Right renal pelvis (tissue), 4 donors: ENCODE measurements at regions not wholly inside any gene's neighbourhood (a gene's known extent, or its start where the extent isn't known, plus 50 kb on each side); places are given as distances from the start of the nearest gene placed in this dataset.

Source experiments
- DNase-seq, 4 donors: peaks; one replicate each; pipeline ENCODE4 v3.0.0-alpha.2; 2013; ENCODE audit warnings: low read depth in 4 of 4, low spot score in 3 of 4, missing footprints in 1 of 4

GRCh38 chr7:67794544-67794943 lies 797.9 kb downstream of the TYW1 start:
- no peak for DNase-seq

DNA sequence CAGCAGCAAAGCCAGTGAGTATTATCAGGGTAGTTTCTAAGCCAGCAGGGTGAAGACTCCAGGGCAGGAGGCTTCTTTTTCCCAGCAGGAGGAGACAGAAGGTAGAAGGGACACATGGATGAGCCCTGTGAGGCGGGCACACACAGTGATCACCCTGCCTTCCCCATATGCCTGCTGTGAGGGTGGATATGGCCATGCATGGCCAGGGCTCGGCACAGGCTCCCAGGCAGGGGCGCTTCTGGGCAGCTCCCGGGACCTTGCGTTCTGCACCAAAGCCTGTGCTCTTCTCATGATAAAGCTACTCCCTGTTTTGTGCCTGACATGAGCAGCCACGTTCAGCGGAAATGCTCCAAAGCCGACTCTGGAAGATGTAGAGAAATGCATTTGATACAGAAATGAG lies 807.2 kb downstream of the TYW1 start:
- DNase-seq = no peak

DNA sequence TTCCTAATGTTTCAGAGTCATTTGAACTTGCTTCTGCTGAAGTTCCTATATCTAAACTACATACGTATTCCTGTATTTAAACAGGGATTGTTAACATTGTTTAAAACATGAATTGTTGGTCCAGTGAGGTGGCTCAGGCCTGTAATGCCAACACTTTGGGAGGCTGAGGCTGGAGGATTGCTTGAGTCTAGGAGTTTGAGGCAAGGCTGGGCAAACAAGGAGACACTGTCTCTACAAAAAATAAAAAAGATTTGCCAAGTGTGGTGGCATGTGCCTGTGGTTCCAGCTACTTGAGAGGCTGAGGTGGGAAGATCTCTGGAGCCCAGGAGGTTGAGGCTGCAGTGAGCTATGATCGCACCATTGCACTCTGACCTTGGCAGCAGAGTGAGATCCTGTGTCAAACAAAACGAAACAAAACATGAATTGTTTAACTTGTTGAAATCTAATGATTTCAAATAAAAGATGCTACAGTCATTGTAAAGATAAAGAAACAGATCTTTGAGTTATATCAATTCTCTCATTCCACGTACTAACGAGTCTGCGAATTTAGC lies 809.4 kb downstream of the TYW1 start:
- no peak for DNase-seq

GRCh38 chr7:67807826-67808225 lies 811.2 kb downstream of the TYW1 start:
- DNase-seq = no peak

DNA sequence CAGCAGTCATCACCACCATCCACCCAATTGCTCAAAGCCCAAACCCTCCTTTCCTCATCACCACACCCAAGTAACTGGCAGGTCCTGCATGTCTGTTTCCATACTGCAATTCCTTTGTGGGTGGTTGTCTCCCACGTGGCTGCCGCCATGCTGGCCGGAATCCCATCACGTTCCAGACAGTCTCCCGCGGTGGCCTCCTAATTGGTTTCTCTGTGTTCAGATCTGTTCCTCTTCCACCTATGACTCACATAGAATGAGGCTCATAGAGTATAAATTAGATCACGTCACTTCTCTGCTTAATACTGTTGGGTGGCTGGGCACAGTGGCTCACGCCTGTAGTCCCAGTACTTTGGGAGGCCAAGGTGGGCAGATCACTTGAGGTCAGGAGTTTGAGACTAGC lies 813.0 kb downstream of the TYW1 start:
- DNase-seq = no peak

- no peak for DNase-seq
Measured at GRCh38 chr7:67813621-67814292, 817.1 kb downstream of the TYW1 start.

GRCh38 chr7:67817481-67817880 lies 820.8 kb downstream of the TYW1 start:
- DNase-seq = no peak

- no peak for DNase-seq
Measured at GRCh38 chr7:67821116-67821515, 824.5 kb downstream of the TYW1 start.

DNA sequence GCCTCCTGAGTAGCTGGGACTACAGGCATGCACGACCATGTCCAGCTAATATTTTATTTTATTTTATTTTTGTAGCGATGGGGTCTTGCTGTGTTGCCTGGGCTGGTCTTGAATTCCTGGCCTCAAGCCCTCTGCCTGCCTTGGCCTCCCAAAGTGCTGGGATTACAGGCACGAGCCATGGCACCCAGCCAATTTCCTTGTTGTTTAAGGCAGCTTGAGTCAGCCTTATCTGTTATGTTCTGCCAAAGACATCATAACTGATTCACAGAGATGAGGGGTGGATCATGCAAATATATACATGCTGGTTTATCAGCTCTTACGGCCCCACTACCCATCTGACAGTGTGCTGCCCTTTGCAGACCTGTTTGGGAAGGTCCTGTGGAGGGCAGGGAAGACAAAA lies 826.7 kb downstream of the TYW1 start:
- no peak for DNase-seq

GRCh38 chr7:67825356-67825755 lies 828.7 kb downstream of the TYW1 start:
- no peak for DNase-seq

- no peak for DNase-seq
Measured at GRCh38 chr7:67841896-67842295, 845.3 kb downstream of the TYW1 start.

- DNase-seq = no peak
Measured at GRCh38 chr7:67842571-67842970, 845.9 kb downstream of the TYW1 start.

- DNase-seq = no peak
Measured at GRCh38 chr7:67843001-67843565, 846.5 kb downstream of the TYW1 start.

DNA sequence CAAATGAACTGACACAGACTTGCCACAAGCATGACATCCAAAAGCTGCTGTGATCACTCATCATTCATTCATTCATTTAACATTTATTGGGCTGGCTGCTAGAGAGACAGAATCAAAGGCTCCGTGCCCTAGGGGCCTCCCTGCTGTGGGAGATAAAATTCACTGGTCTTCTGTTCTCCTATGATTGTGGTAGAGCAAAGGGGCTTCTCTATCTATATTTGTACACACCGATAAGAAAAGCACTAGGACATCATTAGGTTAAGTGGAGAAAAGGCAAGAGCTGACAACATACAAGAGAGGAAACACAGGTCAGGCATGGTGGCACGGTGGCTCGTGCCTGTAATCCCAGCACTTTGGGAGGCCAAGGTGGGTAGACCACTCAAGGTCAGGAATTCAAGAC lies 847.0 kb downstream of the TYW1 start:
- no peak for DNase-seq

DNA sequence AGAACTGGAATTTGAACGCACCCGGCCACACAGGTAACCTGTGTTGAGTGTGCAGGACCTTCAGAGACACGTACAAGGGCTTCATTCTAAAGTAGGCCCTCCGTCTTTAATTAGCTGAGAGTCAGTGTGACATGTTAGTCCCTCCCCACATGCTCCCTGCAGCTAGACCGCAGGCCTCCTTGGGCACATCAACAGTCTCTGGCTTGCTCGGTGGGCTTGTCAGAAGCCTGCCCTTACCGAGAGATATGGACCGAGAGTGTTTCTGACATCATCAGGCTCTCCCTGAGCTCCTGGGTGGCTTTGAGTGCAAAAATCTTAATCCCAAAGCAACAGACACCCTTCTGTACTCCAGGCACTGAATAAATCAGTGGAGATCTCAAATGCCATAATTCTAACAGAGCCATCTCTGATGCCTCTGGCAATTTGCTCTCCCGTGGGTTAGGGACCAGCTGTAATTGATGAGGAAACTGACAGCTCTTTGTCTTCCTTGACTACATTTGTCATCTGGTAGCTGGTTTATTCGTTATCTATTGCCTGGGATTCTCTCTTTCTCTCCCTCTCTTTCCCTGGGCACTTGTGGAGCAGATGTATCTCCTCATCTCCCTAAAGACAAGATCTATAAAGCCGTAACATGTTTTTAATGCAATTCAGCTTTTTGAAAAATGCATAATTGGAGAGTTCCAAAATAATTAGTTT lies 850.6 kb downstream of the TYW1 start:
- DNase-seq = no peak

GRCh38 chr7:67854221-67855178 lies 857.9 kb downstream of the TYW1 start:
- DNase-seq = no peak

- no peak for DNase-seq
Measured at GRCh38 chr7:67855322-67855721, 858.7 kb downstream of the TYW1 start.

- DNase-seq = no peak
Measured at GRCh38 chr7:67856046-67856445, 859.4 kb downstream of the TYW1 start.

DNA sequence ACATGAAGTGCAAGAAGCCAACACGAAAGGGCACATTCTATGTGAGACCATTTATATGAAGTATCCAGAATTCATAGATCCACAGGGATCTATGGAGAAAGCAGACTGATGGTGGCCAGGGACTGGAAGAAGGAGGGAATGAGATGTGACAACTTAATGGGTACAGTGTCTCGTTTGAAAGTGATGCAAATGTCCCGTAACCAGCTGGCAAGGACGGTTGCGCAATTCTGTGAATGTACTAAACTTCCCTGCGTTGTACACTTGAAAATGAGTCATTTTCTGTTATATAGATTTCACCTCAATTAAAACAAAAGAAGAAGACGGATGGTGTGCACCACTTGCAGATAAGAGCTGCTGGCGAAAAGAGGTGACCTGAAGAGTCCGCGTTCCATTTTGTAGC lies 861.1 kb downstream of the TYW1 start:
- no peak for DNase-seq

DNA sequence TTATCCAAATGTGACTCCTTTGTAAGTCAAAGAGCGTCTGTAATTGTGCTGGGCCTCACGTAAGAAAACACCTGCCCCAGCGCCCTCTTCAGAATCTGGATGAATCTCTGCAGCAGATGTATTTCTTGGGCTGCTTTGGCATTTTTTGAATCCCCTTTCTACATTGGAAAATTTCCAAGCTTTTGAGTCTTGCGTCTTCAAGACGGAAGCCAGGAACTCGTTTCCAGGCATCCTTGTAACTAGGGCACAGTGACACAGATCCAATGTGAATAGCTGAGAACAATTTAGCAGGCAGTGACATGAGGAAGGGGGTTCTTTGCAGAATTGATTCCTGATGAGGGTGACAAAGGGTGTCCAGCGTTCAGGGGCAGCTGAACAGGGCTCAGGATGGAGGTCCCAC lies 862.3 kb downstream of the TYW1 start:
- DNase-seq = no peak

DNA sequence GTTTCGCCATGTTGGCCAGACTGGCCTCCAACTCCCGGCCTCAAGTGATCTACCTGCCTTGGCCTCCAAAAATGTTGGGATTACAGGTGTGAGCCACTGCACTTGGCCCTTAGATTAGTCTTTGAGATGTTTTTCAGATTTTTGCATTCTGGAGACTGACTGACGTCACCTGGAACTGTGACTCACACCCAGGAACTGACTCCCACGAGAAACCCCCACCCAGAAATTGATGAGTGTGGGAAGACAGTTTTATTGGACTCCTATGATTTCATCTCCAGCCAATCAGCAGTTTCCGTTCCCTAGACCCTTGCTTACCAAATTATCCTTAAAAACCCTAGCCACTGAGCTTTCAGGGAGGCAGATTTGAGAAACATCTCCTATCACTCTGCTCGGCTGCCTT lies 867.3 kb downstream of the TYW1 start:
- DNase-seq = no peak
